Hepatocyte (in vitro differentiated cells): ENCODE measurements at regions not wholly inside any gene's neighbourhood (a gene's known extent, or its start where the extent isn't known, plus 50 kb on each side); places are given as distances from the start of the nearest gene placed in this dataset.

Experiments
- EZH2 ChIP-seq: fragments of 200-600 bp; sonication (generic); IDR thresholded peaks from 2 replicates; pipeline ENCODE4 v1.6.1; 2016; ENCODE audit warnings: antibody characterized with exemption, mild to moderate bottlenecking, borderline replicate concordance
- EZH2phosphoT487 ChIP-seq: fragments of 200-600 bp; sonication (generic); IDR thresholded peaks from one replicate; pipeline ENCODE4 v1.6.1; 2018; ENCODE audit warnings: antibody characterized with exemption, mild to moderate bottlenecking, low read depth, moderate library complexity; ENCODE audit not compliant: unreplicated experiment, severe bottlenecking
- TF ChIP-seq, protein P1 (sequence below): fragments of 200-600 bp; sonication (generic); IDR thresholded peaks from 2 replicates; pipeline ENCODE4 v1.5.1; 2016; ENCODE audit warnings: antibody characterized with exemption, mild to moderate bottlenecking; ENCODE audit not compliant: poor library complexity

DNA sequence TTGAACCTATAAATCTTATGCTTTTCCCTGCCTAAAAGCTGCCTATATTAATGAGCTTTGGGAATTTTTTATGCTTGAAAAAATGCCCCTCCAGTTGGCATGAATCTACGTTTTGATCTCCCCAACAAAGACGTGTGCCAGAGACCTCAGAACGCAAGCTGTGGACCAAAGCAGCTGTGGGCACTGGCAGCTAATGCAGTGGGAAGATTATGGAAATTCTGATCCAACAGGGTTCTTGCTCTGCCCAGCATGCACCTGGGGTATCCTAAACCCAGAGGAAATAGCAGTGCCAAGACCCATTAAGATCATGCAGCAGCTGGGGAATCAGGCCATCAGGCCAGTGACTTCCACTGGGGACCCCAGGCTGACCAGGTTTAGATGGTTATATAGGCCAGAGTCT, 423.0 kb downstream of the ZBBX start:
- TF ChIP-seq, protein P1, sequence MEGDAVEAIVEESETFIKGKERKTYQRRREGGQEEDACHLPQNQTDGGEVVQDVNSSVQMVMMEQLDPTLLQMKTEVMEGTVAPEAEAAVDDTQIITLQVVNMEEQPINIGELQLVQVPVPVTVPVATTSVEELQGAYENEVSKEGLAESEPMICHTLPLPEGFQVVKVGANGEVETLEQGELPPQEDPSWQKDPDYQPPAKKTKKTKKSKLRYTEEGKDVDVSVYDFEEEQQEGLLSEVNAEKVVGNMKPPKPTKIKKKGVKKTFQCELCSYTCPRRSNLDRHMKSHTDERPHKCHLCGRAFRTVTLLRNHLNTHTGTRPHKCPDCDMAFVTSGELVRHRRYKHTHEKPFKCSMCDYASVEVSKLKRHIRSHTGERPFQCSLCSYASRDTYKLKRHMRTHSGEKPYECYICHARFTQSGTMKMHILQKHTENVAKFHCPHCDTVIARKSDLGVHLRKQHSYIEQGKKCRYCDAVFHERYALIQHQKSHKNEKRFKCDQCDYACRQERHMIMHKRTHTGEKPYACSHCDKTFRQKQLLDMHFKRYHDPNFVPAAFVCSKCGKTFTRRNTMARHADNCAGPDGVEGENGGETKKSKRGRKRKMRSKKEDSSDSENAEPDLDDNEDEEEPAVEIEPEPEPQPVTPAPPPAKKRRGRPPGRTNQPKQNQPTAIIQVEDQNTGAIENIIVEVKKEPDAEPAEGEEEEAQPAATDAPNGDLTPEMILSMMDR, result no peak
- TF ChIP-seq EZH2phosphoT487, result no peak
- TF ChIP-seq EZH2, result no peak
